ENCODE measurements at regions not wholly inside any gene's neighbourhood (a gene's known extent, or its start where the extent isn't known, plus 50 kb on each side); places are given as distances from the start of the nearest gene placed in this dataset.

GRCh38 chr3:67875858-67876257 is 221.4 kb upstream of the SUCLG2 start:
- TF ChIP-seq EZH2 (IDR thresholded peaks at IDR 0.05) (no peak), POLR2AphosphoS5 (IDR thresholded peaks at IDR 0.05; ENCODE audit: borderline replicate concordance, low read depth, low read length) (no peak)
